CD1c-positive myeloid dendritic cell (primary cell): ENCODE measurements at regions not wholly inside any gene's neighbourhood (a gene's known extent, or its start where the extent isn't known, plus 50 kb on each side); places are given as distances from the start of the nearest gene placed in this dataset.

ENCODE experiments used
- DNase-seq: peaks from one replicate; pipeline ENCODE4 v3.0.0-alpha.2; 2016; ENCODE audit errors: extremely low spot score

DNA sequence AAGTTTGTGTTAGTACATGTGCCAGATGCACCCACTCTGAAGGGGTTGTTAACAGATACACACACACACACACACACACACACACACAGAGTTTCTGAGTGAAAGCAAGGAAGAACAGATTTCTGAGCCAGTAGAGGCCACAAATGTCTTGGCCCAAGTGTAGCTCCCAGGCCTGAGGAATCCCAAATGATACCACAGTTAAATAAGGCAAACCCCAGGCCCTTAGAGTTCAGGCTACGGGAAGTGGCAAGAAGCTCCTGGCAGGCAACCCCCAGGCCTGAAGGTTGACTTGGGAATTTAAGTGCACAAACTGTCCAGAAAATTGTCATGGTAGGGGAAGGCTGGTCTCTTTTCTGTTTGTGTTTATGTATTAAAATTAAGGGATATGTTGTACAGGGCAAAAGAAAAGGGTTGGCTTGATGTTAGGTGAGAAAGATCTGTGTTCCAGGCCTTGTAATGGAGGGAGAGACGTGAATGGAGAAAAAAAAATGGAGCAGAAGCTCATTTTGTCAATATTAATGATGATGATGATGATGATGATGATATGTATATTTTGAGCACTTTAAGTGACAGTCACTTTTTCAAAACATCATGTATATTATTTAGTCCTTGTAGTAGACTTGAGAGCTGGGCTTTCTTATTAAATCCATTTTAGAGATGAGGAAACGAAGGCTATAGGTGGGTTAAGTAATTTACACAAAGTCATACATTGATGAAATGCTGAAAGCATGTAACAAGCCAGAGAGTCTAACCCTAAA is 317.0 kb upstream of the JAG1 start:
- no peak for DNase-seq

GRCh38 chr20:10992731-10993130 is 318.9 kb upstream of the JAG1 start:
- DNase-seq: no peak

DNA sequence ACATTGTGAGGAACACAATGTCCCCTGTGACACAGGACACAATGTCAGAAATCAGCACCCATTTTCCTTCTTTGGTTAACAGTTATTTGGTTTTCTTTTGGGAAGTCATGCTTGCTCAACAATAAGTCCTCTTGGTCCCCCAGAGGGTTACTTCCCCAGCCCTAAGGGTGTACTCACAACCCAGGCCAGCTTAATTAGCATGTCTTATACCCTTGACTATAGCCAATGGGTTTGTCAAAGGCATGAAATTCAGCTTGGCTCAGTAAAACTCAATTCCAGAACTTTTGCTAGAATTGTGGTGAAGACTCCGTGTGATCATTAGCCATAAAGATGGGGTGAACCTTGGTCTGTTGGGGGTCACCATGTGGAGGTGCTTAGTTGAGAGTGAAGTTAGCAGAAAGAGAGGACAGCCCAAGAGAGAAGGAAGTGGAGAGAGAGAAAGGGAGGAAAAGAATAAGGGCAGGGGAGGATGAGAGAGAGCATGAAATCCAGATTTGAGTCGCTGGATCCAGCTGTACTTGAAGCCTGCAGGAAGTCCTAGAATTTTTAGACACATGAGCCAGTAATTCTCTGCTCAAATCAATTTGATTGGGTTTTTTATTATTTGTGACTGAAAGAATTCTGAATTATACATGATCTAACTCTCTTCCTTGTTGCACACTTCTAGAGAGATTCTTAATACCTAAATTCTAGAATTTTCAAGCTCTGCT is 321.3 kb upstream of the JAG1 start:
- no peak for DNase-seq

DNA sequence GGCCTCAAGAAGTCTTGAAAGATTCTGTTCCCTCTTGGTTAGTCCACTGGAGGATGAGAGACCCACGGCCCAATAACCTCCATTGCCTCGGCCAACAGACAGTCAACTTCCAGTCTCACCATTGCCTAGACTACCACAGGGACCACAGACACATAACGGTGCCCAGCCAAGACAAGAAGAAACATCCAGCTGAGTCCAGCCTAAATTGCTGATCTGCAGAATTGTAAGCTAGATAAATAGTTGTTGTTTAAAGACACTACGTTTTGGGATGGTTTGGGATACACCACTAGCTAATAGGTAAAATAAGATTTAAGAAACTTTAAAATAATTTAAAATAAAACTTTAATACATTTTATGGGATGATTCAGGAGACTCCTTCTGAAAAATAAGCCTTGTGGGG is 324.7 kb upstream of the JAG1 start:
- no peak for DNase-seq

GRCh38 chr20:11000416-11000815 is 326.6 kb upstream of the JAG1 start:
- no peak for DNase-seq

- DNase-seq: no peak
These were observed 327.5 kb upstream of the JAG1 start for GRCh38 chr20:11001302-11001701.

DNA sequence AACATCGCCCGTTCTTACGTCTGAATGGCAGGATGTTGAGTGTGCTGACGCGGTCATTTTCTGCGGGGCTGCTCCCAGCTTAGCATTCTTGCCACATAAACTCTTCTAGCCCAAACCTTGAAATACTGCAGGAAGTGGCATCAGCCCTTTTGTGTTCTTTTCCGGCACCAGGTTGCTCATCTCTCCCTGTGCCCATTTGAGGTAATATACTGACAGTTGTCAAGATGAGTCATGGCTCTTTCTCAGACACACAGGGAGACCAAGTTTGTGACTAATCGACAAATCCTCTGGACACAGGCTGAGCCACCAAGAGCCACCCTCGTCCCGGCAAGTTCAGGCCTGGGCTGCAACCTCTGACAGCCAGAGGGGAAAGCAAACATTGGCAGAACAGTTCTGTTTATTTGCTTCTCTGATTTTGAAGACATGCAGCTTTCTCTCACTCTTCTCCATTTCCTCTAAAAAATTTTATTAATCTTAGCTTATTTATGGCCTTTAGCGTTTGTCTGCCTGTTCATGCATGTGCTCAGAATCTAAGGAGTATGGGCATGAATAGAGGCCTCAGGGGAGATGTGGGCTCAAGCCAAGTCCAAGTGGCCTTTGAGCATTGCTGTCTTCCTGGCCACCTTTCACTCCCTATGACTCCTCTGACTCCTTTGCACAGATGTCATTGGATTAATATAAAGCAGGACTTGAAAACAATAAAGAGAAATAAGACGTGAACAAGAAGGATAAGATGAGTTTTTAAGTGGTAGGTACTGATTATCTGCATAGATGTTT is 328.2 kb upstream of the JAG1 start:
- DNase-seq: no peak

- no peak for DNase-seq
These were observed 329.5 kb upstream of the JAG1 start for GRCh38 chr20:11003341-11003740.

DNA sequence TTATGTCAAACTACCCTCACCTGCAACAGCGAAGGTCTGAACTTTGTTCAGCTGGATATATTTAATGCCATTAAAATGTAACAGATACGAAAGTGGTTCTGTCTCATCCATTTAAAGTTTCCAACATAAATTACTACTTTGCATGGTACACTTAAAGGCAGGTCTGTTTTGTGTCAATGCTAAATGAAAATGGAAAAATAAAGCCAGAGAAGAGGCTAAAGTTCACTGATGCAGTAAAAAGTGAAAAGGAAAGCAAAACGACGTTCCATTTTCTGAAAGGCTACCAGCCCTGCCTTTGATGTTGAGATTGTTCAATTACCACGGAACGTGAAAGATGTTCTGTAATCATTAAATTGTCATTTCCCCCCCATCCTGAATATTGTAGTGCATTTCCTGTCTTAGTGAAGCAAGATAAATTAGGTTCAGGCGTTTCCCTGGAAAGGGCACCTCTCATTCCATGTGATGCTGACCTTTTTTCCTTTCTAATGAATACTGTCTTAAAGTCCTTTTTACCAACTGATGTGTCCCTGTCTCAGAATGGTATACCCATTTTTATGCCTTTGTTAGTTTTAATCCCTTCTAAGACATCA is 334.7 kb upstream of the JAG1 start:
- no peak for DNase-seq

GRCh38 chr20:11011653-11012052 is 337.9 kb upstream of the JAG1 start:
- no peak for DNase-seq

DNA sequence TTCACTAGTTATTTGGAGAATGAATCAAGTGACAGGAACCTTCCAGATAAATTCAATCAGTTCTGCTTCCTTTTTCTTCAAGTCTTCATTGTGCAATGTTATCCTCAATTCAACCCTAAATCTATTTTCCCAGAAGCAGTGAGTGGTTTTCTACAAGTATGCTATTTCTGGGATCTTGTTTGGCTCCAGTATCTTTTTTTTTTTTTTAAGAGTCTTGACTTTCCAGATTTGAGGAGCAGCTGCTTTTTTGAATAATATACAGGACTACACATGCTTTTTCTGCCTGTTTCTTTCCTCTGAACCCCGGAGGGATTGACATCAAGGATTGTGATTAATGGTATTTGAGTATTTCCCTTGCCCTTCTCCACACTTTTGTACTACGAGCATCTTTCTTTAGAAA is 339.2 kb upstream of the JAG1 start:
- no peak for DNase-seq

DNA sequence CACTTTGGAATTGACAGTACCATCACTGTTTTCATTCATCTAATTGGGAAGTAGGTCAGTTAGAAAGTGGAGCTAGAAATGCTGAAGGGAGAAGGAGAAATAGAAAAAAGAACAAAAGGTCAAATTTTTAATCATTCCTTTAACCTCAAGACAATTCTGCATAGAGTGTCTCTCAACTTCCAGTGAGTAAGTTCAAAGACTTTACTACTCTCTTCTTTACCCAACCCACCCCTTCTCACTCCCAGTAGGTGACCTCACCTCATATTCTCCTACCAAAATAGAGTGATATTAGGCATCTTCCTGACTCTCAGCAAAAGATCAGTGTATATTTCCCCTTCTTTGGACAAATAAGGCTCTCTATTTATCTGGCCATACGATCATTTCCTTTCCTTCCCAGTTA is 340.0 kb upstream of the JAG1 start:
- no peak for DNase-seq

GRCh38 chr20:11015440-11015839 is 341.6 kb upstream of the JAG1 start:
- no peak for DNase-seq

GRCh38 chr20:11017446-11017845 is 343.6 kb upstream of the JAG1 start:
- no peak for DNase-seq

GRCh38 chr20:11018668-11019170 is 344.9 kb upstream of the JAG1 start:
- DNase-seq: no peak

GRCh38 chr20:11020712-11021111 is 346.9 kb upstream of the JAG1 start:
- DNase-seq: no peak

- DNase-seq: no peak
These were observed 353.4 kb upstream of the JAG1 start for GRCh38 chr20:11027224-11027623.

- no peak for DNase-seq
These were observed 356.6 kb upstream of the JAG1 start for GRCh38 chr20:11030351-11030750.

GRCh38 chr20:11031300-11031699 is 357.5 kb upstream of the JAG1 start:
- DNase-seq: no peak

GRCh38 chr20:11032611-11033010 is 358.8 kb upstream of the JAG1 start:
- no peak for DNase-seq

GRCh38 chr20:11034025-11034424 is 360.2 kb upstream of the JAG1 start:
- DNase-seq: no peak

DNA sequence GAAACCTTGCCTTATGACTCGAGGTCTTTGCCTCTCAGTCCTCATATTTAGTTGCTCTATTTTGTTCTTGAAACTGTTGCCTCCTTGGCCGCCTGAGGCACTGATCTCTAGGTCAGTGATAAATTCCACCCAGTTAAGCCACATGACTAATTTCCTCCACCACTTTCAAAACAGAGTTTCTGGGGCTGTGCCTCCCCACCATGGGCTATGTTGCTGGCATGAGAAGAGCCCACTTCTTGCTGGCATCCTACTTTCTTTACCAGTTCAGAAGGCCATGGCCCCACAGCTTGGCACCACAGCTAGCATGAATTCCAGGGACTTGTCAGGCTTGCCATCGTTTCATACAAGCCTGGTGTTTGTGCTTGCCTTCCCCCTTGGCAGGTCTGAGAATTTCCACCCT is 361.4 kb upstream of the JAG1 start:
- DNase-seq: no peak
